Spleen (tissue), 11 donors: ENCODE measurements at regions not wholly inside any gene's neighbourhood (a gene's known extent, or its start where the extent isn't known, plus 50 kb on each side); places are given as distances from the start of the nearest gene placed in this dataset.

Experiments used
- DNase-seq: peaks from one replicate; pipeline ENCODE4 v3.0.0-alpha.2; 2020
- H3K27ac ChIP-seq, 8 donors: fragments of 200-600 bp; sonication (generic) in 7 of 8; 1 replicate in 4 of 8; 2 replicates in 4 of 8; pipeline versions ENCODE4 v1.5.0 to v1.8.0; 2016 to 2021; ENCODE audit warnings: inconsistent platforms in 4 of 8, mild to moderate bottlenecking in 4 of 8, moderate library complexity in 1 of 8
- H3K27me3 ChIP-seq, 7 donors: fragments of 200-600 bp; sonication (generic) in 6 of 7; replicated peaks in 1 of 7; 1 replicate in 4 of 7; 2 replicates in 3 of 7; pipeline versions ENCODE4 v1.5.0 to v1.8.0; 2016 to 2021; ENCODE audit warnings: inconsistent platforms in 3 of 7, mild to moderate bottlenecking in 1 of 7
- H3K36me3 ChIP-seq, 6 donors: fragments of 200-600 bp; sonication (generic) in 5 of 6; 1 replicate in 4 of 6; 2 replicates in 2 of 6; pipeline versions ENCODE4 v1.5.0 to v1.8.0; 2016 to 2021; ENCODE audit warnings: inconsistent platforms in 2 of 6
- H3K4me1 ChIP-seq, 6 donors: fragments of 200-600 bp; sonication (generic) in 5 of 6; 1 replicate in 3 of 6; 2 replicates in 3 of 6; pipeline versions ENCODE4 v1.5.0 to v1.8.0; 2016 to 2021; ENCODE audit warnings: inconsistent platforms in 3 of 6
- H3K4me3 ChIP-seq, 8 donors: fragments of 200-600 bp; sonication (generic) in 7 of 8; 1 replicate in 4 of 8; 2 replicates in 4 of 8; pipeline versions ENCODE4 v1.5.0 to v1.8.0; 2016 to 2021; ENCODE audit warnings: inconsistent platforms in 4 of 8, mild to moderate bottlenecking in 4 of 8, moderate library complexity in 2 of 8
- H3K9me3 ChIP-seq, 8 donors: fragments of 200-600 bp; sonication (generic) in 7 of 8; 1 replicate in 4 of 8; 2 replicates in 4 of 8; pipeline versions ENCODE4 v1.5.0 to v1.8.0; 2016 to 2021; ENCODE audit warnings: inconsistent platforms in 4 of 8
- POLR2A ChIP-seq, 3 donors: fragments of 450-650 bp; IDR thresholded peaks; one replicate each; pipeline ENCODE4 v1.5.1; 2017; ENCODE audit warnings: antibody characterized with exemption in 3 of 3, mild to moderate bottlenecking in 1 of 3
- POLR2AphosphoS5 ChIP-seq, 3 donors: sonication (generic); formaldehyde crosslinking; IDR thresholded peaks; one replicate each; pipeline ENCODE4 v1.5.1; 2017; ENCODE audit warnings: antibody characterized with exemption in 3 of 3
- WGBS, 5 donors: extraction: QIAGEN DNeasy Blood & Tissue Kit in 3 of 5; methylation state at CpG; one replicate each; pipeline versions ENCODE4 v1.1.5 to v1.1.7; 2013 to 2018; 5-methylcytosine and 5-hydroxymethylcytosine counted together
- intact Hi-C: fragments of 100-400 bp; cut with DNase I; formaldehyde crosslinking; loops from one replicate; pipeline ENCODE4 v1.15.0; 2023; ENCODE audit warnings: low total_unique reads
- TF ChIP-seq, protein P1 (sequence below), 11 experiments: fragments of 200-600 bp in 7 of 11; fragments of 450-650 bp in 4 of 11; sonication (generic) in 4 of 11; IDR thresholded peaks in 8 of 11; conservative IDR thresholded peaks in 3 of 11; 1 replicate in 7 of 11; 2 replicates in 4 of 11; pipeline versions ENCODE4 v1.4.0 to v1.8.0; 2016 to 2021; ENCODE audit warnings: antibody characterized with exemption in 11 of 11, inconsistent platforms in 4 of 11, mild to moderate bottlenecking in 1 of 11
- donor health status: healthy with polysubstance abuse.
- donor health status: DM: no; HTN: no; CAD: no; lungs with moderate emphysema.
- donor health status: DM: no; HTN: no; CAD: no.
- donor health status: Bipolar disorder and iron deficiency.
- donor health status: healthy.
- donor health status: DM: no; HTN: no; CAD: no.
- donor health status: DM: yes; HTN: yes; CAD: no.

DNA sequence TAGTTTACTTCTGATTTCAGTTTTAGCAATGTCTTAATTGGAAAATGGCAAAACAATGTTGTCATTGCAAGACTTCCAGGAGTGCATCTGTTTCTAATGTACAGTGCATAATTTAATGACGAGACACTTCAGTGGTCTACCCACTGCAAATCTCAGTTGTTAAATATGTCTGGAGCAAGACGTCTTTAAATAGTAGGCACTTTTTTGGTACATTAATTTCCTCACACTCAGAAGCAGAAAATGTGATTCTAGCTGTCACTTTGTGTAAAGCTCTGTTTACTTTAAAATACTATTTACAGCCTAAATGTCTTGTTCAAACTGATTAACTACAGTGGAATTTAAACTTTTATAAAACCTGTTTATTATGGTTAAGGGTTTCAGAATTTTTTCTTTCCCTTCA lies 815.5 kb downstream of the TLE1 start:
- H3K4me1 ChIP-seq = no peaks in the 10 kb centered on the region
- H3K9me3 ChIP-seq = peaks cover 0 to under 1% (median 0%) of the 10 kb centered on the region in 8 donors
- H3K4me3 ChIP-seq = no peak overlapping the region
- 70 to 83% (median 78%) methylated on average over 2 of the region's 2 CpGs for WGBS, 5 donors
- H3K27me3 ChIP-seq = no peaks in the 10 kb centered on the region
- H3K27ac ChIP-seq = no peak overlapping the region
- DNase-seq = no peak
- intact Hi-C loops = no loop called here
- no peaks in the 10 kb centered on the region for H3K36me3 ChIP-seq
- TF ChIP-seq POLR2A (IDR thresholded peaks at IDR 0.05) (no peak), POLR2AphosphoS5 (IDR thresholded peaks at IDR 0.05) (no peak)
- TF ChIP-seq, protein P1, sequence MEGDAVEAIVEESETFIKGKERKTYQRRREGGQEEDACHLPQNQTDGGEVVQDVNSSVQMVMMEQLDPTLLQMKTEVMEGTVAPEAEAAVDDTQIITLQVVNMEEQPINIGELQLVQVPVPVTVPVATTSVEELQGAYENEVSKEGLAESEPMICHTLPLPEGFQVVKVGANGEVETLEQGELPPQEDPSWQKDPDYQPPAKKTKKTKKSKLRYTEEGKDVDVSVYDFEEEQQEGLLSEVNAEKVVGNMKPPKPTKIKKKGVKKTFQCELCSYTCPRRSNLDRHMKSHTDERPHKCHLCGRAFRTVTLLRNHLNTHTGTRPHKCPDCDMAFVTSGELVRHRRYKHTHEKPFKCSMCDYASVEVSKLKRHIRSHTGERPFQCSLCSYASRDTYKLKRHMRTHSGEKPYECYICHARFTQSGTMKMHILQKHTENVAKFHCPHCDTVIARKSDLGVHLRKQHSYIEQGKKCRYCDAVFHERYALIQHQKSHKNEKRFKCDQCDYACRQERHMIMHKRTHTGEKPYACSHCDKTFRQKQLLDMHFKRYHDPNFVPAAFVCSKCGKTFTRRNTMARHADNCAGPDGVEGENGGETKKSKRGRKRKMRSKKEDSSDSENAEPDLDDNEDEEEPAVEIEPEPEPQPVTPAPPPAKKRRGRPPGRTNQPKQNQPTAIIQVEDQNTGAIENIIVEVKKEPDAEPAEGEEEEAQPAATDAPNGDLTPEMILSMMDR (IDR thresholded peaks at IDR 0.05 in 8 of 11, conservative IDR thresholded peaks at IDR 0.05 in 3 of 11) = no peak

DNA sequence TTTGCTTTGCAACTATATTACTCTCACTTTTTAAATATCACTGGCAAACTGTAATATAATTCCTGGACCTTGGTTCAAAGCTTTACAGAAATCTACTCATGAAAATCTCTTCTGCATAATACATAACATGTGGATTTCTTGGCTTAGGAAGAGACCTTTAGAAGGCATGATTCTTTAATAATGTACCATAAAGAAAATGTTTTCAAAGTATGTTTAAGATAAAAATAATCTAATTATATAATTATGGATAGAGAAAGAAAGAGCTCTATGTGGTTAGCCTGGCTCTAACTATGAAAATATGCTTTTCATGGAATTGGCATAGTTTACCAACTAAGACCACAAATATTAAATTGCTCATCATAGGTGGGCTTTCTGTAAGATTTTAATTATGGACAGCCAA lies 817.8 kb downstream of the TLE1 start:
- TF ChIP-seq POLR2A (IDR thresholded peaks at IDR 0.05) = no peak
- TF ChIP-seq POLR2AphosphoS5 (IDR thresholded peaks at IDR 0.05) = no peak
- TF ChIP-seq, protein P1 (IDR thresholded peaks at IDR 0.05 in 8 of 11, conservative IDR thresholded peaks at IDR 0.05 in 3 of 11) = no peak
- no peak overlapping the region for H3K4me3 ChIP-seq
- no peak for DNase-seq
- H3K4me1 ChIP-seq = no peaks in the 10 kb centered on the region
- no peaks in the 10 kb centered on the region for H3K27me3 ChIP-seq
- no peaks in the 10 kb centered on the region for H3K36me3 ChIP-seq
- peaks cover 0 to 20% (median 14%) of the 10 kb centered on the region in 8 donors for H3K9me3 ChIP-seq
- intact Hi-C loops = no loop called here
- H3K27ac ChIP-seq = no peak overlapping the region

DNA sequence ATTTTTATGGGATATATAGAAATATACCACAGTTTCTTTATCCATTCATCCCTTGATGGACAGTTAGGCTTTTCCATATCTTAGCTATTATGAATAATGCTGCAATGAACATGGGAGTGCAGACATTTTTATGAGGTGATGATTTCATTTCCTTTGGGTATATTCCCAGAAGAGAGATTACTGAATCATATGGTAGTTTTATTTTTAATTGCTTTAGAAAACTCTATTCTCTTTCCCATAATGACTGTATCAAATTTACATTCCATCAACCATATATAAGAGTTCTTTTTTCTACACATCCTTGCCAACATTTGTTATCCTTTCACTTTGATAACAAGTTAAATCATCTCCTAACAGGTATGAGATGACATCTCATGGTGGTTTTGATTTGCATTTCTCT lies 821.6 kb downstream of the TLE1 start:
- intact Hi-C loops = no loop called here

DNA sequence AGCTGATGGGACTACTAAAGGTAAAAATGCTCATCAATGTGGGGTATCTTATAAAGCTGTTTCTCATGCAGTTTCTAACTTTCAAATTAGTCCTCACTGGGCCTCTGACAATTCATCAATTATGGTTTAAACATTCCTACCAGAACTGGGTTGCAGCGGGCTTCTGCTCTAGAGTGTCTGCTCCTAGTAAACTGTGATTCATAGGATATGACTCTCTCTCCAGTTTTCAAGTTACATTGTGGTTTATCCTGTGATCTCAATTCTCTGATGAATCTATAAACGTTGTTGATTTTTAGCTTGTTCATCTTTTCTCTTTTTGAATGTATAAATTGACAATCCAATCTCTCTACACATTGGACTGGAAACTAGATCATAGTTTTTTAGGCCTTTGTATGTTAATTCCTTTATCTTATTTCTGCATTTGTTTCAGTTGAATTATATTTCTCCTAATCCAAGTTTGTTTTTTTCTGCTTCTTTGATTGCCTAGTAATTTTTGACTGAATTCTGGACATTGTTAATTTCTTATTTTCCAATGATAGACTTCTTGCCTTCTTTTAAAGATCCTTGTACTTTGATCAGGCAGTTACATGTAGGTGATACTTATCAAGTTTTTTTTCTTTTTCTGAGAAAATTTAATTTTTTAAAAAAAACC lies 822.6 kb downstream of the TLE1 start:
- no peak for DNase-seq
- Histone ChIP-seq H3K9me3 (peaks cover 0 to 33% (median 23%) of the 10 kb centered on the region in 8 donors), H3K4me1 (no peaks in the 10 kb centered on the region), H3K4me3 (no peak overlapping the region), H3K36me3 (no peaks in the 10 kb centered on the region), H3K27ac (no peak overlapping the region), H3K27me3 (no peaks in the 10 kb centered on the region)
- TF ChIP-seq POLR2AphosphoS5 (IDR thresholded peaks at IDR 0.05) (no peak), POLR2A (IDR thresholded peaks at IDR 0.05) (no peak)
- TF ChIP-seq, protein P1 (IDR thresholded peaks at IDR 0.05 in 8 of 11, conservative IDR thresholded peaks at IDR 0.05 in 3 of 11) = no peak
- 77 to 97% (median 84%) methylated on average over 2 of the region's 2 CpGs for WGBS, 5 donors
- intact Hi-C loops = no loop called here

More for the DNA sequence above, 821.6 kb downstream of the TLE1 start:
- TF ChIP-seq POLR2A (IDR thresholded peaks at IDR 0.05) (no peak), POLR2AphosphoS5 (IDR thresholded peaks at IDR 0.05) (no peak)
- TF ChIP-seq, protein P1 (IDR thresholded peaks at IDR 0.05 in 8 of 11, conservative IDR thresholded peaks at IDR 0.05 in 3 of 11) = no peak
- Histone ChIP-seq H3K36me3 (no peaks in the 10 kb centered on the region), H3K9me3 (peaks cover 0 to 33% (median 23%) of the 10 kb centered on the region in 8 donors), H3K27ac (no peak overlapping the region), H3K4me1 (no peaks in the 10 kb centered on the region), H3K27me3 (no peaks in the 10 kb centered on the region), H3K4me3 (no peak overlapping the region)
- DNase-seq = no peak
